NB4 (cell line): ENCODE measurements at regions not wholly inside any gene's neighbourhood (a gene's known extent, or its start where the extent isn't known, plus 50 kb on each side); places are given as distances from the start of the nearest gene placed in this dataset.

Experiments
- DNase-seq: peaks from one replicate; pipeline ENCODE4 v3.0.0; 2010; ENCODE audit warnings: low read depth
- H3K4me3 ChIP-seq: one replicate; pipeline ENCODE4 v1.5.1; 2011; ENCODE audit warnings: mild to moderate bottlenecking, low read depth, low read length, moderate library complexity
- CTCF ChIP-seq: IDR thresholded peaks from one replicate; pipeline ENCODE4 v1.5.1; 2012; ENCODE audit warnings: low read depth, low read length
- MAX ChIP-seq: IDR thresholded peaks from 2 replicates; pipeline ENCODE4 v1.6.1; 2011; ENCODE audit warnings: low read depth, low read length
- MYC ChIP-seq: IDR thresholded peaks from 2 replicates; pipeline ENCODE4 v1.6.1; 2011; ENCODE audit warnings: low read depth, low read length
- POLR2A ChIP-seq: IDR thresholded peaks from 2 replicates; pipeline ENCODE4 v1.6.1; 2011; ENCODE audit warnings: mild to moderate bottlenecking; ENCODE audit not compliant: insufficient read length; ENCODE audit errors: extremely low read depth

GRCh38 chr7:128145191-128145590, 95.9 kb upstream of the LEP start:
- no peak for DNase-seq
- TF ChIP-seq MYC (no peak), POLR2A (no peak), MAX (no peak), CTCF (no peak)
- H3K4me3 ChIP-seq, result no peak overlapping the region

GRCh38 chr7:128146052-128146451, 95.0 kb upstream of the LEP start:
- DNase-seq, result no peak
- no peak for TF ChIP-seq MYC
- H3K4me3 ChIP-seq, result no peak overlapping the region

GRCh38 chr7:128148676-128149075, 92.4 kb upstream of the LEP start:
- no peak for DNase-seq
- H3K4me3 ChIP-seq, result no peak overlapping the region
- TF ChIP-seq POLR2A (no peak), CTCF (no peak), MAX (no peak), MYC (no peak)

- TF ChIP-seq CTCF (no peak), MYC (no peak), MAX (no peak), POLR2A (no peak)
- no peak for DNase-seq
- no peak overlapping the region for H3K4me3 ChIP-seq
These were observed 90.7 kb upstream of the LEP start for GRCh38 chr7:128150223-128150865.

GRCh38 chr7:128151635-128152034, 89.4 kb upstream of the LEP start:
- no peak overlapping the region for H3K4me3 ChIP-seq
- DNase-seq, result no peak
- TF ChIP-seq MYC (no peak), CTCF (no peak), MAX (no peak), POLR2A (no peak)

GRCh38 chr7:128152721-128153120, 88.4 kb upstream of the LEP start:
- TF ChIP-seq POLR2A (no peak), CTCF (no peak)
- DNase-seq, result no peak
- H3K4me3 ChIP-seq, result no peak overlapping the region
